ENCODE measurements at regions not wholly inside any gene's neighbourhood (a gene's known extent, or its start where the extent isn't known, plus 50 kb on each side); places are given as distances from the start of the nearest gene placed in this dataset.

- Histone ChIP-seq H3K4me1 (ENCODE audit: insufficient read depth, low read length) (no peaks in the 10 kb centered on the region), H3K9me3 (ENCODE audit: low read depth, low read length) (peaks cover 3% of the 10 kb centered on the region), H4K20me1 (ENCODE audit: insufficient read depth, low read length) (no peaks in the 10 kb centered on the region), H3K4me2 (ENCODE audit: insufficient read depth, low read length) (no peak overlapping the region), H2AFZ (ENCODE audit: low read length) (no peak overlapping the region), H3K36me3 (ENCODE audit: insufficient read depth, low read length) (no peaks in the 10 kb centered on the region), H3K27ac (ENCODE audit: low read depth, low read length) (no peak overlapping the region), H3K27me3 (ENCODE audit: insufficient read depth, low read length) (no peaks in the 10 kb centered on the region), H3K79me2 (ENCODE audit: insufficient read depth, low read length) (no peaks in the 10 kb centered on the region), H3K4me3 (ENCODE audit: insufficient read depth, low read length) (no peak overlapping the region)
- DNase-seq (ENCODE audit: insufficient read length, low spot score, missing footprints) = no peak
- no peak for TF ChIP-seq CTCF (IDR thresholded peaks at IDR 0.05; ENCODE audit: extremely low read depth, low read depth, low read length)
These were observed 311.6 kb upstream of the ECI2 start for GRCh38 chr6:4446982-4447381.

- Histone ChIP-seq H3K9me3 (ENCODE audit: low read depth, low read length) (no peaks in the 10 kb centered on the region), H3K4me1 (ENCODE audit: insufficient read depth, low read length) (no peaks in the 10 kb centered on the region), H2AFZ (ENCODE audit: low read length) (no peak overlapping the region), H3K36me3 (ENCODE audit: insufficient read depth, low read length) (no peaks in the 10 kb centered on the region), H3K27me3 (ENCODE audit: insufficient read depth, low read length) (no peaks in the 10 kb centered on the region), H3K4me3 (ENCODE audit: insufficient read depth, low read length) (no peak overlapping the region), H3K27ac (ENCODE audit: low read depth, low read length) (no peak overlapping the region), H4K20me1 (ENCODE audit: insufficient read depth, low read length) (no peaks in the 10 kb centered on the region), H3K4me2 (ENCODE audit: insufficient read depth, low read length) (no peak overlapping the region), H3K79me2 (ENCODE audit: insufficient read depth, low read length) (no peaks in the 10 kb centered on the region)
- no peak for DNase-seq (ENCODE audit: insufficient read length, low spot score, missing footprints)
- no peak for TF ChIP-seq CTCF (IDR thresholded peaks at IDR 0.05; ENCODE audit: extremely low read depth, low read depth, low read length)
These were observed 306.6 kb upstream of the ECI2 start for GRCh38 chr6:4441981-4442434.

- Histone ChIP-seq H3K27ac (ENCODE audit: low read depth, low read length) (no peak overlapping the region), H3K4me1 (ENCODE audit: insufficient read depth, low read length) (no peaks in the 10 kb centered on the region), H3K4me3 (ENCODE audit: insufficient read depth, low read length) (no peak overlapping the region), H3K27me3 (ENCODE audit: insufficient read depth, low read length) (no peaks in the 10 kb centered on the region), H3K4me2 (ENCODE audit: insufficient read depth, low read length) (no peak overlapping the region), H3K36me3 (ENCODE audit: insufficient read depth, low read length) (no peaks in the 10 kb centered on the region), H3K9me3 (ENCODE audit: low read depth, low read length) (no peaks in the 10 kb centered on the region), H2AFZ (ENCODE audit: low read length) (no peak overlapping the region), H4K20me1 (ENCODE audit: insufficient read depth, low read length) (no peaks in the 10 kb centered on the region), H3K79me2 (ENCODE audit: insufficient read depth, low read length) (no peaks in the 10 kb centered on the region)
- TF ChIP-seq CTCF (IDR thresholded peaks at IDR 0.05; ENCODE audit: extremely low read depth, low read depth, low read length) = no peak
- DNase-seq (ENCODE audit: insufficient read length, low spot score, missing footprints) = no peak
These were observed 303.8 kb upstream of the ECI2 start for GRCh38 chr6:4439159-4439558.

GRCh38 chr6:4437342-4437741, 302.0 kb upstream of the ECI2 start:
- Histone ChIP-seq H3K4me1 (ENCODE audit: insufficient read depth, low read length) (no peaks in the 10 kb centered on the region), H3K79me2 (ENCODE audit: insufficient read depth, low read length) (no peaks in the 10 kb centered on the region), H3K9me3 (ENCODE audit: low read depth, low read length) (no peaks in the 10 kb centered on the region), H3K4me3 (ENCODE audit: insufficient read depth, low read length) (no peak overlapping the region), H3K36me3 (ENCODE audit: insufficient read depth, low read length) (no peaks in the 10 kb centered on the region), H3K27me3 (ENCODE audit: insufficient read depth, low read length) (no peaks in the 10 kb centered on the region), H3K4me2 (ENCODE audit: insufficient read depth, low read length) (no peak overlapping the region), H2AFZ (ENCODE audit: low read length) (no peak overlapping the region), H3K27ac (ENCODE audit: low read depth, low read length) (no peak overlapping the region), H4K20me1 (ENCODE audit: insufficient read depth, low read length) (no peaks in the 10 kb centered on the region)
- no peak for DNase-seq (ENCODE audit: insufficient read length, low spot score, missing footprints)
- no peak for TF ChIP-seq CTCF (IDR thresholded peaks at IDR 0.05; ENCODE audit: extremely low read depth, low read depth, low read length)
